ENCODE measurements at regions not wholly inside any gene's neighbourhood (a gene's known extent, or its start where the extent isn't known, plus 50 kb on each side); places are given as distances from the start of the nearest gene placed in this dataset.

DNA sequence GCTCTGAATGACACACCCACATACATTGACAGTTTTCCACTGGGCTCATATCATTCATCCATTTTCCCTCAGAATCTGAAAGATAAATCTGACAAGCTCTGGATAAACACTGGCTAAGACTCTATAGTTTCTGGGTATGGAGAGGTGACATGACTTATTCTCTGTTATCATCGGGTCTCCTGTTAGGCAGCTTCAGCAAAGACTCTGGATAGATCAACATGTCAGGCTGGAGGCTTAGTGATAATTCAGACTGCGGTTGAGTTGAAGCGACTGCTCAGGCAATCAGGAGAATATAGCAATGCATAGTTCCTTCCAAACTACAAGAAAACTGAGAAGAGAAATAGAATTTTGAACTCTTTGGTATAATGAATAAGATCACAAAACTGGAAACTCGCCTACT, 394.6 kb downstream of the CBLN4 start:
- TF ChIP-seq TEAD4 (IDR thresholded peaks at IDR 0.05) (no peak), YY1 (IDR thresholded peaks at IDR 0.05; ENCODE audit: low read depth) (no peak), ZBTB7A (IDR thresholded peaks at IDR 0.05; ENCODE audit: low read depth) (no peak), CEBPB (IDR thresholded peaks at IDR 0.05) (no peak), NFIC (IDR thresholded peaks at IDR 0.05) (no peak), FOXM1 (IDR thresholded peaks at IDR 0.05; ENCODE audit: borderline replicate concordance, low read depth) (no peak), MAX (IDR thresholded peaks at IDR 0.05) (no peak), EP300 (IDR thresholded peaks at IDR 0.05; ENCODE audit: borderline replicate concordance) (no peak)

- no peak for TF ChIP-seq CEBPB (IDR thresholded peaks at IDR 0.05)
- no peak for TF ChIP-seq TEAD4 (IDR thresholded peaks at IDR 0.05)
- no peak for TF ChIP-seq EGR1 (IDR thresholded peaks at IDR 0.05)
- no peak for TF ChIP-seq CREB1 (IDR thresholded peaks at IDR 0.05; ENCODE audit: low read depth)
- no peak for TF ChIP-seq YY1 (IDR thresholded peaks at IDR 0.05; ENCODE audit: low read depth)
- no peak for TF ChIP-seq ZBTB7A (IDR thresholded peaks at IDR 0.05; ENCODE audit: low read depth)
- no peak for TF ChIP-seq MAX (IDR thresholded peaks at IDR 0.05)
- no peak for TF ChIP-seq NFIC (IDR thresholded peaks at IDR 0.05)
- TF ChIP-seq USF1 (IDR thresholded peaks at IDR 0.05): no peak
- TF ChIP-seq REST (IDR thresholded peaks at IDR 0.05; ENCODE audit: low read depth): no peak
- TF ChIP-seq EP300 (IDR thresholded peaks at IDR 0.05; ENCODE audit: borderline replicate concordance): no peak
- no peak for TF ChIP-seq TAF1 (IDR thresholded peaks at IDR 0.05; ENCODE audit: low read depth)
These were observed 399.7 kb downstream of the CBLN4 start for GRCh38 chr20:55605594-55605993.

DNA sequence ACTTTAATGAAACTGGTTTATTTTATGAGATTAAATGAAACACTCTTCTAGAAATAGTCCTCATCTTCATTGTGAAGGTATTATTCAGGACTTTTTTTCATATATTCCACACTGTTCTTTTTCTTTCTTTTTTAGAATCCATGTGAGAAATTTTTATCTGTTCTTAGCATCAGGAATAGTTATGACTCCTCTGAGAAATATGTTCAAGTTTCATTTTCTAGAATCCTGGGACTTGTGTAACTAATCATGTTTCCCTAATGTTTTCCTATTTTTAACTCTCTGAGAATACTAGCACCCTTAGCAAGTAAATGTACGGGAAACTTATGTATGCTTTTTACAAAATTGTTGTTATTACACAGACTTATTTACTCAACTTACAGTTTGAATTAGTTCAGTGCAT, 407.8 kb downstream of the CBLN4 start:
- TF ChIP-seq TEAD4 (IDR thresholded peaks at IDR 0.05) (no peak), RAD21 (IDR thresholded peaks at IDR 0.05; ENCODE audit: low read depth) (no peak), EP300 (IDR thresholded peaks at IDR 0.05; ENCODE audit: borderline replicate concordance) (no peak), CREB1 (IDR thresholded peaks at IDR 0.05; ENCODE audit: low read depth) (no peak), TCF12 (IDR thresholded peaks at IDR 0.05; ENCODE audit: low read depth) (no peak), EGR1 (IDR thresholded peaks at IDR 0.05) (no peak), FOXM1 (IDR thresholded peaks at IDR 0.05; ENCODE audit: borderline replicate concordance, low read depth) (no peak), NFIC (IDR thresholded peaks at IDR 0.05) (no peak), ZBTB7A (IDR thresholded peaks at IDR 0.05; ENCODE audit: low read depth) (no peak), USF1 (IDR thresholded peaks at IDR 0.05) (no peak), YY1 (IDR thresholded peaks at IDR 0.05; ENCODE audit: low read depth) (no peak), CEBPB (IDR thresholded peaks at IDR 0.05) (no peak), TAF1 (IDR thresholded peaks at IDR 0.05; ENCODE audit: low read depth) (no peak), REST (IDR thresholded peaks at IDR 0.05; ENCODE audit: low read depth) (no peak)

DNA sequence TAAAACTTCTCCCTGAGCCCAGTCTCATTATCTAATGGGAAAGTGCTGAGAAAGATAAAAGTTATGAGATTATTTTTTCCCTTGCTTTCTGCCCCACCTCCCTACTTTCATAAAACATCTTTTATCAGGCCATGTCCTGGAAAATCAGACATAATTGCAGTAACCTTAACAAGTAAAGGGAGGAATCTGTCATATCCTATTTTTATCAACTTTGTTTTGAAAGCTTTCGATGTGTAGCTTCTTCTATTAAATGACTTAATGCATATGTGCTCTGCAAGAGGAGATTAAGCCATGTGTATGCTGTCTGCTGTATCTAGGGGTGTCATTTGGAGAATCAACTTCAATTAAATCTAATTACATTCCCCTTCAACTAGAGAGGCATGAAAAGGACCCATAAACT, 408.9 kb downstream of the CBLN4 start:
- TF ChIP-seq TAF1 (IDR thresholded peaks at IDR 0.05; ENCODE audit: low read depth) (no peak), USF1 (IDR thresholded peaks at IDR 0.05) (no peak), TEAD4 (IDR thresholded peaks at IDR 0.05) (no peak)

GRCh38 chr20:55592866-55593265, 412.5 kb downstream of the CBLN4 start:
- TF ChIP-seq NFIC (IDR thresholded peaks at IDR 0.05) (no peak), EGR1 (IDR thresholded peaks at IDR 0.05) (no peak), FOXM1 (IDR thresholded peaks at IDR 0.05; ENCODE audit: borderline replicate concordance, low read depth) (no peak), TEAD4 (IDR thresholded peaks at IDR 0.05) (no peak), MAX (IDR thresholded peaks at IDR 0.05) (no peak), REST (IDR thresholded peaks at IDR 0.05; ENCODE audit: low read depth) (no peak), EP300 (IDR thresholded peaks at IDR 0.05; ENCODE audit: borderline replicate concordance) (no peak), TCF12 (IDR thresholded peaks at IDR 0.05; ENCODE audit: low read depth) (no peak), CEBPB (IDR thresholded peaks at IDR 0.05) (no peak), ZBTB7A (IDR thresholded peaks at IDR 0.05; ENCODE audit: low read depth) (no peak), CREB1 (IDR thresholded peaks at IDR 0.05; ENCODE audit: low read depth) (no peak), USF1 (IDR thresholded peaks at IDR 0.05) (no peak), RAD21 (IDR thresholded peaks at IDR 0.05; ENCODE audit: low read depth) (no peak), YY1 (IDR thresholded peaks at IDR 0.05; ENCODE audit: low read depth) (no peak), TAF1 (IDR thresholded peaks at IDR 0.05; ENCODE audit: low read depth) (no peak)
